ENCODE measurements at regions not wholly inside any gene's neighbourhood (a gene's known extent, or its start where the extent isn't known, plus 50 kb on each side); places are given as distances from the start of the nearest gene placed in this dataset.
"Not testable (repeated sequence)": the region's sequence is repeated elsewhere in the genome, so short reads cannot be mapped to it uniquely, and the experiment has no call there.

DNA sequence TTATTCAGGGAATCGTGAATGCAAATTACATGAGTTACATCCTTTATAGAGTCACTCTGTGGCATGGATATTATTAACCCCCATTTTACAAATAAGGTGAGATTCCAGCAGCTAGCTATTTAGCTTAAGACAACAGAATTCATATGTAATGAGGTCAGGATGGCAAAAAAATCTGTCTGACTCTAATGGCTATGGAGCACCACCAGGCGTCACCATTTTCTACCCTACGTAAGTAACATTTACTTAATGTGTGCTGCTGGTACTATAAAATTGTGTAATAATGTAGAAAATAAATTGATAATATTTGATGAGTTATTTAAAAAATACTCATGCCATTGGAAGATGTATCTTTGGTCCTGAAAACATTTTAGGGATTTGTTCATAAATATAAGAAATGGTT is 2040.1 kb upstream of the LRRTM1 start:
- no peaks in the 10 kb centered on the region for H3K36me3 ChIP-seq (ENCODE audit: control insufficient read depth, insufficient read depth, low read length)
- TF ChIP-seq, protein P1, sequence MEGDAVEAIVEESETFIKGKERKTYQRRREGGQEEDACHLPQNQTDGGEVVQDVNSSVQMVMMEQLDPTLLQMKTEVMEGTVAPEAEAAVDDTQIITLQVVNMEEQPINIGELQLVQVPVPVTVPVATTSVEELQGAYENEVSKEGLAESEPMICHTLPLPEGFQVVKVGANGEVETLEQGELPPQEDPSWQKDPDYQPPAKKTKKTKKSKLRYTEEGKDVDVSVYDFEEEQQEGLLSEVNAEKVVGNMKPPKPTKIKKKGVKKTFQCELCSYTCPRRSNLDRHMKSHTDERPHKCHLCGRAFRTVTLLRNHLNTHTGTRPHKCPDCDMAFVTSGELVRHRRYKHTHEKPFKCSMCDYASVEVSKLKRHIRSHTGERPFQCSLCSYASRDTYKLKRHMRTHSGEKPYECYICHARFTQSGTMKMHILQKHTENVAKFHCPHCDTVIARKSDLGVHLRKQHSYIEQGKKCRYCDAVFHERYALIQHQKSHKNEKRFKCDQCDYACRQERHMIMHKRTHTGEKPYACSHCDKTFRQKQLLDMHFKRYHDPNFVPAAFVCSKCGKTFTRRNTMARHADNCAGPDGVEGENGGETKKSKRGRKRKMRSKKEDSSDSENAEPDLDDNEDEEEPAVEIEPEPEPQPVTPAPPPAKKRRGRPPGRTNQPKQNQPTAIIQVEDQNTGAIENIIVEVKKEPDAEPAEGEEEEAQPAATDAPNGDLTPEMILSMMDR (IDR thresholded peaks at IDR 0.05; ENCODE audit: insufficient read depth, low read length, poor library complexity, severe bottlenecking), result no peak
- no peaks in the 10 kb centered on the region for H3K27me3 ChIP-seq (replicated peaks; ENCODE audit: control insufficient read depth, insufficient read depth, low read length)
- no peak overlapping the region for H3K4me3 ChIP-seq (replicated peaks; ENCODE audit: low read depth, low read length)
- no peak for DNase-seq (ENCODE audit: extremely low read depth, insufficient read length)

- H3K27me3 ChIP-seq (replicated peaks; ENCODE audit: control insufficient read depth, insufficient read depth, low read length), result no peaks in the 10 kb centered on the region
- no peak for DNase-seq (ENCODE audit: extremely low read depth, insufficient read length)
- H3K36me3 ChIP-seq (ENCODE audit: control insufficient read depth, insufficient read depth, low read length), result no peaks in the 10 kb centered on the region
- H3K4me3 ChIP-seq (replicated peaks; ENCODE audit: low read depth, low read length), result no peak overlapping the region
- TF ChIP-seq, protein P1 (IDR thresholded peaks at IDR 0.05; ENCODE audit: insufficient read depth, low read length, poor library complexity, severe bottlenecking), result no peak
These were observed 2037.8 kb upstream of the LRRTM1 start for GRCh38 chr2:82342356-82342755.

- TF ChIP-seq, protein P1 (IDR thresholded peaks at IDR 0.05; ENCODE audit: insufficient read depth, low read length, poor library complexity, severe bottlenecking), result no peak
- Histone ChIP-seq H3K27me3 (replicated peaks; ENCODE audit: control insufficient read depth, insufficient read depth, low read length) (no peaks in the 10 kb centered on the region), H3K4me3 (replicated peaks; ENCODE audit: low read depth, low read length) (no peak overlapping the region), H3K36me3 (ENCODE audit: control insufficient read depth, insufficient read depth, low read length) (no peaks in the 10 kb centered on the region)
- DNase-seq (ENCODE audit: extremely low read depth, insufficient read length), result no peak
These were observed 2036.1 kb upstream of the LRRTM1 start for GRCh38 chr2:82340578-82341053.

DNA sequence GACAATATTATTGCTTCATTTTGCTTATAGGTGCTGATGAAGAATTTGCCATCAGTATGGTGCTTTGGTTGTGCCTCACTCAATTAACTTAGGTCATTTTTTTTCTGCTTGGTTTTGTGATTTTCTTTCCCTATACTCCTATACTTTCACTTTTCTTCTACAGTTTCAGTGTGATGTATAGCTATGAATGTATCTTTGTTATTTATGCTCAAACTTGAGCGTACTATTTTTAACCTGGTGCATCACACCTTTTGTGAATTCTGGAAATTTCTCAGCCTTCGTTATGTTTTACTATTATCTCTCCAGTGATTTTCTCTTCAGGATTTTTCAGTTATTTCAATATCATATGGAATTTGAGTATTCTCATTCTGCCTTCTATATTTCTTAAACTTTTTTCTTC is 2035.3 kb upstream of the LRRTM1 start:
- H3K4me3 ChIP-seq (replicated peaks; ENCODE audit: low read depth, low read length), result no peak overlapping the region

DNA sequence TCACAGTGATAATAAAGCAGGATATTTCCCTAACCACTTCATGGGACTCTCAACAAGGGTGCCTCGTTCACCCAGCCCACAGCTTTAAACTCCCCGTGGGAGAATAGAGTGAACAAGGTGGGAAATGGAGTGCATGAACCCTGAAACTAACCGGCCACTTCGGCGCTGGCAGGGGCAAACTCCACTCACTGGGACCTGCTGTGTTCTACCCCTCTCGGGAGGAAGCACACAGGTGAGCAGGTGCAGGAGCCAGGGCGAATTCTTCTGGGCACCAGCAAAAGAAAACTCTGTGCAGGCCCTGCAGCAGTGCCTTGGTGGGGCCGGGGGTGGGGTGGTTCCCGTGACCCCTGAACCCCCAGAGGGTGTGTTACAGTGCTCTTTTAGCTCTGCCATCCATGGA is 2029.1 kb upstream of the LRRTM1 start:
- Histone ChIP-seq H3K27me3 (replicated peaks; ENCODE audit: control insufficient read depth, insufficient read depth, low read length) (no peaks in the 10 kb centered on the region), H3K4me3 (replicated peaks; ENCODE audit: low read depth, low read length) (no peak overlapping the region), H3K36me3 (ENCODE audit: control insufficient read depth, insufficient read depth, low read length) (no peaks in the 10 kb centered on the region)
- TF ChIP-seq, protein P1 (IDR thresholded peaks at IDR 0.05; ENCODE audit: insufficient read depth, low read length, poor library complexity, severe bottlenecking), result no peak
- no peak for DNase-seq (ENCODE audit: extremely low read depth, insufficient read length)

More for the DNA sequence above, 2035.3 kb upstream of the LRRTM1 start:
- Histone ChIP-seq H3K36me3 (ENCODE audit: control insufficient read depth, insufficient read depth, low read length) (no peaks in the 10 kb centered on the region), H3K27me3 (replicated peaks; ENCODE audit: control insufficient read depth, insufficient read depth, low read length) (no peaks in the 10 kb centered on the region)
- TF ChIP-seq, protein P1 (IDR thresholded peaks at IDR 0.05; ENCODE audit: insufficient read depth, low read length, poor library complexity, severe bottlenecking), result no peak
- no peak for DNase-seq (ENCODE audit: extremely low read depth, insufficient read length)

GRCh38 chr2:82330155-82330554 is 2025.6 kb upstream of the LRRTM1 start:
- Histone ChIP-seq H3K36me3 (ENCODE audit: control insufficient read depth, insufficient read depth, low read length) (no peaks in the 10 kb centered on the region), H3K27me3 (replicated peaks; ENCODE audit: control insufficient read depth, insufficient read depth, low read length) (no peaks in the 10 kb centered on the region), H3K4me3 (replicated peaks; ENCODE audit: low read depth, low read length) (no peak overlapping the region)
- no peak for DNase-seq (ENCODE audit: extremely low read depth, insufficient read length)
- TF ChIP-seq, protein P1 (IDR thresholded peaks at IDR 0.05; ENCODE audit: insufficient read depth, low read length, poor library complexity, severe bottlenecking), result no peak

- H3K27me3 ChIP-seq (replicated peaks; ENCODE audit: control insufficient read depth, insufficient read depth, low read length); H3K4me3 ChIP-seq (replicated peaks; ENCODE audit: low read depth, low read length); DNase-seq (ENCODE audit: extremely low read depth, insufficient read length); H3K36me3 ChIP-seq (ENCODE audit: control insufficient read depth, insufficient read depth, low read length): not testable (repeated sequence)
These were observed 2021.7 kb upstream of the LRRTM1 start for GRCh38 chr2:82326180-82326767.
